Astrocyte of the cerebellum (primary cell): ENCODE measurements at regions not wholly inside any gene's neighbourhood (a gene's known extent, or its start where the extent isn't known, plus 50 kb on each side); places are given as distances from the start of the nearest gene placed in this dataset.

Experiments
- DNase-seq: peaks from one replicate; pipeline ENCODE4 v3.0.0-alpha.2; 2011; ENCODE audit warnings: low read depth
- H3K4me3 ChIP-seq: 2 replicates; pipeline ENCODE4 v1.5.1; 2011; ENCODE audit warnings: mild to moderate bottlenecking, low read depth, low read length, moderate library complexity
- in situ Hi-C: cut with HindIII; loops from 2 replicates; pipeline ENCODE4 v1.10.0; 2017; ENCODE audit warnings: low sequenced_read_pairs
- TF ChIP-seq, protein P1 (sequence below): IDR thresholded peaks from 2 replicates; pipeline ENCODE4 v1.5.1; 2012; ENCODE audit warnings: low read length, low read depth, moderate library complexity, mild to moderate bottlenecking; ENCODE audit errors: missing control alignments

DNA sequence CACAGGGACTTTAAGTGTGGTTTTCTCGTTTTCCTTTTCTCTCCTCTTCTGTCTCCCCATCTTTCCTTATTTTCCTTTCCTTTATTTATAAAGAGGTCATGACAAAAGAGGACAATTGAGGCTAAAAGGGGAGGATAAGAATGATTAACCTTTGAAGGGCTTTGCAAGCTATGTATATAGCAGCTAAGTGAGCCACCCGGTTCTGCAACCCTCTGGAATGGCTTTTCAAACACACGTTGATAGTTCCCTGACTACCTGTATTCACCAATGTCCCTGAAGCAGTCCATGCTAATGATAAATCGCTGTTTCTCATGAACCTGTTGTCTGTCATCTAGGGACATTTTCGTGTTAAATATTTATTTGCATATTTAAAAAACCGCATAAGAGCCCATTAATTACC lies 124.4 kb upstream of the RALGAPA2 start:
- in situ Hi-C loops: no loop called here
- no peak overlapping the region for H3K4me3 ChIP-seq
- TF ChIP-seq, protein P1, sequence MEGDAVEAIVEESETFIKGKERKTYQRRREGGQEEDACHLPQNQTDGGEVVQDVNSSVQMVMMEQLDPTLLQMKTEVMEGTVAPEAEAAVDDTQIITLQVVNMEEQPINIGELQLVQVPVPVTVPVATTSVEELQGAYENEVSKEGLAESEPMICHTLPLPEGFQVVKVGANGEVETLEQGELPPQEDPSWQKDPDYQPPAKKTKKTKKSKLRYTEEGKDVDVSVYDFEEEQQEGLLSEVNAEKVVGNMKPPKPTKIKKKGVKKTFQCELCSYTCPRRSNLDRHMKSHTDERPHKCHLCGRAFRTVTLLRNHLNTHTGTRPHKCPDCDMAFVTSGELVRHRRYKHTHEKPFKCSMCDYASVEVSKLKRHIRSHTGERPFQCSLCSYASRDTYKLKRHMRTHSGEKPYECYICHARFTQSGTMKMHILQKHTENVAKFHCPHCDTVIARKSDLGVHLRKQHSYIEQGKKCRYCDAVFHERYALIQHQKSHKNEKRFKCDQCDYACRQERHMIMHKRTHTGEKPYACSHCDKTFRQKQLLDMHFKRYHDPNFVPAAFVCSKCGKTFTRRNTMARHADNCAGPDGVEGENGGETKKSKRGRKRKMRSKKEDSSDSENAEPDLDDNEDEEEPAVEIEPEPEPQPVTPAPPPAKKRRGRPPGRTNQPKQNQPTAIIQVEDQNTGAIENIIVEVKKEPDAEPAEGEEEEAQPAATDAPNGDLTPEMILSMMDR: no peak
- no peak for DNase-seq

DNA sequence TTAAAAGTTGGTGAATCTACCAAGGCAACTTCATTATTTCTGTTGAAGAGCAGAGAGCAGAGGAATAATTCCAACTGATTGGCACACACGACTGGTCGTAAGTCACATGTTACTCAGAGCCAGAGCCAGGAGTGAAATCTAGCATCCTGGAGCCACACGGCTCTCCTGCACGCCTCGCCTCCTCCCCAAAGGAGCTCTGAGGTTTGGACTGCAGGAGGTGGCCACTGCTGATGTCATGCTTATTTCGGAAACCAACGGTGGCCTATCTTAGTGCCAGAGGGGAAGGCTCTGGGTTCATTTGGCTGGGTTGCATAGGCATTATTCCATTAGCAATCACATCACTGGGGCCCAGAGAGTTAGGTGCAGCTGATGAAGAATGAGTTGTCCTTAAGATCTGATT lies 123.5 kb upstream of the RALGAPA2 start:
- no peak for DNase-seq
- TF ChIP-seq, protein P1: no peak
- in situ Hi-C loops: no loop called here
- H3K4me3 ChIP-seq: no peak overlapping the region

DNA sequence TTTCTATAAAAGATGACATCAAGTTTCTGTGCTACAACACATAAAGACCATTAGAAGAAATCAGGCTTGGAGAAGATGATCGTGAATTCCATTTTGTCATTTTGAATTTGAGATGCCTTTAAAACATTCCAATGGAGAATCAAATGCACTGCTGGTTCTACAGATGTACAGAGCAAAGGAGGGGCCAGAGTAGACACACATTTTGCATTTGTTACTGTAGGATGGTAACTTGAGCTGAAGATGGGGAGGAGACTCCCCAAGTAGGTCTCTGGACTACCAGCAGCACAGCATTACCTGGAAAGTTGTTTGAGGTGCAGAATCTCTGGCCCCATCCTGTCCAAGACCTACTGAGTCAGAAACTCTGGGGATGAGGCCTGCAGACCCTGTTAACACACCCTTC lies 121.6 kb upstream of the RALGAPA2 start:
- TF ChIP-seq, protein P1: no peak
- in situ Hi-C loops: no loop called here
- no peak for DNase-seq
- no peak overlapping the region for H3K4me3 ChIP-seq

DNA sequence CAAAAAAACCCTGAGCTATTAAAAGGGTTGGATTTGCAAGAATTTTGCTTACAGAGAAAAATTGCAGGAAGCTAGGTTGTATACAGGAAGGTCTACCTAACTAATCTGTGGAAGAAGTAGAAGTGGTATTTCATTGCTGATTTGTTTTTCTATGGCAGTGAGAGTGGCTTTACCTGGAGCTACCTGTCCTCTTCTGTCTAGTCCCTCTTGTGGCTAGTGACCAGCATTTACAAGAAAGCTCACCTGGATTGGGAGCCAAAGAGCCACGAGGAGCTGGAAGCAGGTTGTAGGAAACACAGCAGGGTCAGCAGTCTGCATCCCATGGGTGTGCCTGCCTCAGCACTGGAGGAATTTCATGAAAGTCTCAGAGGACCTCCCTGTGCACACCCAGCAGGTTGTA lies 120.3 kb upstream of the RALGAPA2 start:
- DNase-seq: no peak
- in situ Hi-C loops: no loop called here
- H3K4me3 ChIP-seq: no peak overlapping the region
- TF ChIP-seq, protein P1: no peak

DNA sequence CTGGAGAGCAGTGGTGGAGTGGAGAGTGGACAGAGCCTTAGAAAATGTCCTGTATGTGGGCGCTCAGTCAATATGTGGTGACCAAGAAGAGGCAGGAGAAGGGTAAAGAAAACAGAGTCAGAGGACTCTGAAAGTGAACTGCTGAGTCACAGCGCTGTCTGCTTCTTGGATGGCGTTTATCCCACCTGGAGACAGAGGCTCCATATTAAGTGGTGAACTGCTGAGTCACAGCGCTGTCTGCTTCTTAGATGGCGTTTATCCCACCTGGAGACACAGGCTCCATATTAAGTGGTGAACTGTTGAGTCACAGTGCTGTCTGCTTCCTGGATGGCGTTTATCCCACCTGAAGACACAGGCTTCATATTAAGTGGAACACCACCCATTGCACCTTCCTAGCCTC lies 119.3 kb upstream of the RALGAPA2 start:
- in situ Hi-C loops: no loop called here
- H3K4me3 ChIP-seq: no peak overlapping the region
- TF ChIP-seq, protein P1: no peak
- no peak for DNase-seq

DNA sequence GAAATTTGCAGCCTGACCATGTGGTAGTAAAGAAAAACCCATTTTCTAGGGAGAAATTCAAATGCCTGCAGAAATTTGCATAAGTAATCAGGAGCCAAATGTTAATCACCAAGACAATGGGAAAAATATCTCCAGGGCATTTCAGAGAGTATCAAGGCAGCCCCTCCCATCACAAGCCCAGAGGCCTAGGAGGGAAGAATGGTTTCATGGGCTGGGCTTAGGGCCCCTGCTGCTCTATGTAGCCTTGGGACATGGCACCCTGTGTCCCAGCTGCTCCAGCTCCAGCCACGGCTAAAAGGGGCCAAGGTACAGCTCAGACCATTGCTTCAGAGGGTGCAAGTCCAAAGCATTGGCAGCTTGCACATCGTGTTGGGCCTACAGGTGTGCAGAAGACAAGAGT lies 117.2 kb upstream of the RALGAPA2 start:
- TF ChIP-seq, protein P1: no peak
- H3K4me3 ChIP-seq: no peak overlapping the region
- in situ Hi-C loops: no loop called here
- no peak for DNase-seq
